Gastrocnemius medialis (tissue), 4 donors: ENCODE measurements at regions not wholly inside any gene's neighbourhood (a gene's known extent, or its start where the extent isn't known, plus 50 kb on each side); places are given as distances from the start of the nearest gene placed in this dataset.

Experiments used
- POLR2A ChIP-seq, 2 donors: fragments of 450-650 bp; IDR thresholded peaks; one replicate each; pipeline ENCODE4 v1.6.1; 2017; ENCODE audit warnings: antibody characterized with exemption in 2 of 2, mild to moderate bottlenecking in 2 of 2, moderate library complexity in 2 of 2
- TF ChIP-seq, protein P1 (sequence below), 5 experiments: fragments of 450-650 bp in 3 of 5; fragments of 200-600 bp in 2 of 5; sonication (generic) in 2 of 5; IDR thresholded peaks in 4 of 5; conservative IDR thresholded peaks in 1 of 5; 1 replicate in 4 of 5; 2 replicates in 1 of 5; pipeline ENCODE4 v1.5.1; 2016 to 2019; ENCODE audit warnings: antibody characterized with exemption in 5 of 5, mild to moderate bottlenecking in 3 of 5, moderate library complexity in 3 of 5

DNA sequence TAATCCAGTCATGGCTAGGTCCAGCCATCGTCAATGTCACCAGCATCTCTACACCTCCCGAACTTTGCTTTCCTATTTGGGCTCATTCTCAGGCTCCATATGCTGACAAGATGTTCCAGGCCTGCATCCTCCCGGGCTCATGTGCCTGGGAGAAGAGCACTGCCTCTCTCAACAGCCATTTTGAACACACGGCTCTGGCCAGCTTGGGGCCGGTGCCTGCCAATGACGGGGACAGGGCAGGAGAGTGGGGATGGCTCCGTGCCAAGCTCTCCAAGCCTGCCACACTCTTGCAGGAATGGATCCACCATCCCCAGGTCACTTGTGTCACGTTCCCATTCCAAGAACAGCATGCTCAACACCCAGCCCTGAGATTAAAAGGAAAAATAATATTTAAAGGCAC lies 61.4 kb upstream of the PAX7 start:
- TF ChIP-seq, protein P1, sequence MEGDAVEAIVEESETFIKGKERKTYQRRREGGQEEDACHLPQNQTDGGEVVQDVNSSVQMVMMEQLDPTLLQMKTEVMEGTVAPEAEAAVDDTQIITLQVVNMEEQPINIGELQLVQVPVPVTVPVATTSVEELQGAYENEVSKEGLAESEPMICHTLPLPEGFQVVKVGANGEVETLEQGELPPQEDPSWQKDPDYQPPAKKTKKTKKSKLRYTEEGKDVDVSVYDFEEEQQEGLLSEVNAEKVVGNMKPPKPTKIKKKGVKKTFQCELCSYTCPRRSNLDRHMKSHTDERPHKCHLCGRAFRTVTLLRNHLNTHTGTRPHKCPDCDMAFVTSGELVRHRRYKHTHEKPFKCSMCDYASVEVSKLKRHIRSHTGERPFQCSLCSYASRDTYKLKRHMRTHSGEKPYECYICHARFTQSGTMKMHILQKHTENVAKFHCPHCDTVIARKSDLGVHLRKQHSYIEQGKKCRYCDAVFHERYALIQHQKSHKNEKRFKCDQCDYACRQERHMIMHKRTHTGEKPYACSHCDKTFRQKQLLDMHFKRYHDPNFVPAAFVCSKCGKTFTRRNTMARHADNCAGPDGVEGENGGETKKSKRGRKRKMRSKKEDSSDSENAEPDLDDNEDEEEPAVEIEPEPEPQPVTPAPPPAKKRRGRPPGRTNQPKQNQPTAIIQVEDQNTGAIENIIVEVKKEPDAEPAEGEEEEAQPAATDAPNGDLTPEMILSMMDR (IDR thresholded peaks at IDR 0.05 in 4 of 5, conservative IDR thresholded peaks at IDR 0.05 in 1 of 5), result no peak
- TF ChIP-seq POLR2A (IDR thresholded peaks at IDR 0.05), result no peak
